GM18907 (cell line): ENCODE measurements at regions not wholly inside any gene's neighbourhood (a gene's known extent, or its start where the extent isn't known, plus 50 kb on each side); places are given as distances from the start of the nearest gene placed in this dataset.

Source experiments
- ATAC-seq: cut with Tn5 transposase; IDR thresholded peaks from one replicate; pipeline ENCODE4 v1.9.1; 2021; ENCODE audit warnings: mild to moderate bottlenecking, moderate library complexity; ENCODE audit not compliant: unreplicated experiment

DNA sequence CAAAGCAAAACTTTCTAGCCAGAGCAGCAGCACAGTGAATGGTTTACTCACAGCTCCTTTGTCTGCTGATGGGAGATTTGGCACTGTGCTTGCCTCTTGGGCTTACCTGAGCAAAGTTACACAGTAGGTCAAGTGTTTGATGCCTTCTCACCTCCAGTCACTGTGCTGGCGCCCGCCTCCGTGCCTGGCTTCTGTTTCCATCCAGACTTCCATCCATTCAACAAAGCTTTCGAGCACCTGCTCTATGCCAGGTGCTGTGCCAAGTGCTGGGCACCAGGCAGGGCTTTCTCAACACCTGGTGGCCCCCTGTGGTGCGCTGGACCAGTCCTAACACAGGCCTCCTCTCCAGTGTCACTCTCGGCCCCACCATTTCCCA, 199.2 kb upstream of the EEA1 start:
- no peak for ATAC-seq

DNA sequence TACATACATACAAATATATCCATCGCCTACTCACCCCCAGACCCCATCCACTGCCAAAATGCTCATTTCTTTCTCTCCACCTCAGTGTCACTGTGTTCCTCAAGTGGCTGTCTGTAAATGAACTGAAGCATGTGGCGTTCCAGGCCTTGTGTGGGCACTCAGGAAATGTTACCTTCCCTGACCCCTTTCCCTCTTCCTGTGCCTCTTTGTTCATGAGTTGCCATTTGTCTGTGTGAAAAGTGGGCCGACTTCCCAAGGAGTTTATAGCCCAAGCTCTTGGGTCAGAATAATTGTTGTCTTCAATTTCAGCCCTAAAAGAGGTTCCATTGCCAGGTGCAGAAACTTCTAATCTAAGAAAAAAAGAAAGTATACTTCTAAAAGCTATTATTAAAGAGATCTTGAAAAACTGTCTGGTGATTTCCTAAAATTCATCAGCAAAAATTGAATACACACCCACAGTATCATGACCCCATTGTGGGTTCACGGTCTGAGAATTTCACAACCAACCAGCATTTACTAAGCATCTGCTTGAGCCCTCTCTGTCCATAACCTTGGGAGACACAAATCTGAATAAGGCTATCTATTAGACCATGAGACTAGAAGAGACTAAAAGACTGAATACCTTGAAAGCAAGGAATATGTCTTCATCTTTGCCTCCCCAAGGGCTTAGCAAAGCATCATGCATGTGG, 201.4 kb upstream of the EEA1 start:
- ATAC-seq = no peak

- ATAC-seq = no peak
These were observed 204.3 kb upstream of the EEA1 start for GRCh38 chr12:93133361-93133760.

- no peak for ATAC-seq
These were observed 205.2 kb upstream of the EEA1 start for GRCh38 chr12:93134175-93134890.

GRCh38 chr12:93134893-93135285, 205.8 kb upstream of the EEA1 start:
- ATAC-seq = no peak

- ATAC-seq = no peak
These were observed 206.5 kb upstream of the EEA1 start for GRCh38 chr12:93135286-93136239.

- no peak for ATAC-seq
These were observed 207.4 kb upstream of the EEA1 start for GRCh38 chr12:93136253-93137055.

DNA sequence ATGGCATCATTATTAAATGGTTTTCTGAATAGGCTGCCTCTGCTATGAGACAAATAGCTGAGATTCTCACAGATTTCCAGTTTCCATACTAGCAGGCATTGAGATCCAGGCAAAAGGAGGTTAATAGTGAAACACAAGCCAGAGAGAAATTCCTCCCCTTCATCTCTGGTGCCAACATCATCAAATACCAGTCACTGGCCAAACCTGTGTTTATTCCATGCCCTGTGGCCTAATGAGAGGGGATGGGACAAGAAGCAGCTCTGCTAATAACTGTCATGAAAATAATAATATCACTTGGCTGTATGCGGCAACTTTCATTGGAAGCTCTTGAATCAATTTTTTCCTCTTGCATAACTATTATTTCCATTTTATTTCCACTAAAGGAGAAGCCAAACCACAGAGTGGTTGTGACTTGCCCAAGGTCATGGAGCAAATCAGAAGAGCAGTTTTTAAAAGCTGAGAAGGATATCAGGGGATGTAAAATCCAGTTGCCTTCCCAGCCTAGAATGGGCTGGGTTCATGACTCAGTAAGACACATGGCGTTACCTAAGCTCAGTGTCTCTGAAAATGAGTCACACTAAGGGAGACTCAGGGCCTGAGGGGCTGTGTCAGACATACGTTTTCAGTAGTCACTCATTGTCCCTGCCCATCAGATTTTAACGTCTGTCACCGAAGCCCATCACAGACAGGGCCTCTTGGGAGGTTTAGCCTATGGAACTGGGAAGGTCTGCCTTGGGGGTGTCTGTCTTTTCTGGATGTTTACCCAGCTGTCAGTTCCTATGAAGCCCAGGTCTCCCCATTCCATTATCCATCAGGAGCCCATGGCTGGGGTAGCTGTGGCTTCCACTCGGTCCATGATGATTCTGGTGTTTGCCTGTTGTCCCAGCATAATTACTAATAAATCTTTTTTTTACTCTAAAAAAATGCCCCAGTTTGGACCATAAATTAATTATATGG, 208.8 kb upstream of the EEA1 start:
- ATAC-seq = peak; percentile 56

GRCh38 chr12:93139028-93139665, 210.1 kb upstream of the EEA1 start:
- peak; percentile 72 for ATAC-seq

DNA sequence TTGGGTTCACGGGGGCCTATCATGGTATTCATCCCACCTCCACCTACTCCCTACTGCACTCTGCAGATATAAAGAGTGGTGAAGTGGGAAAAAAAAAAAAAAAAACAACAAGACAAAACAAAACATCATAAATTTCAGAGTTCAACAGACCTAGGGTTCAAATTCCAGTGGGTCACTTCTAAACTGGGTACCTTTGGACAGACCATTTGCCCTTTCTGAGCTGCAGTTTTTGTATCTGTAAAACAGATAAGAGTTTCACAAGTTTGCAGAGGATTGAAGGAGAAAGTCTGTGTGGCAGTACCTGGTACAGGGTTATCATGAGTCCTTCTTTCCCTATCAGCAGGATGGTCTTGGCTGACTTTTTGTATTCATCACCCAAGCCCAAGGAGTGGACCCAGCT, 211.2 kb upstream of the EEA1 start:
- no peak for ATAC-seq

DNA sequence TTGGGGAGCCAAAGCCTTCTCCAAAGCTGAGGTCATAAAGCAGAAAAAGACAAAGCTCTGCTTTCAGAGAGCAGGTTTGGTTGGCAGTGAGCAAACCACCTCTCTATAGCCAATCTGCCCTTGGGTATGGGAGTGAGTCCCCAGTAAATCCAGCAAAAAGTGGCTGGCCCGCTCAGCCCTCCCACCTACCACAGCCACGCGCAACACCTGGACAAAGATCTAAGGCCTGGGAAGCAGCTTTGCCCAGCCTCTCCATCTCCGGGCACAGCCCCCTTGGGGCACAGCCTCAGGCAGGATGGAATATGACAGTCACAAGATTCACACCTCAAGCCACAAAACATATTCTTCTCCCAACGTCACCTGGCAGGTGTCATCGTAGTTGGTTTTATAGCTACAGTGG, 211.7 kb upstream of the EEA1 start:
- no peak for ATAC-seq

DNA sequence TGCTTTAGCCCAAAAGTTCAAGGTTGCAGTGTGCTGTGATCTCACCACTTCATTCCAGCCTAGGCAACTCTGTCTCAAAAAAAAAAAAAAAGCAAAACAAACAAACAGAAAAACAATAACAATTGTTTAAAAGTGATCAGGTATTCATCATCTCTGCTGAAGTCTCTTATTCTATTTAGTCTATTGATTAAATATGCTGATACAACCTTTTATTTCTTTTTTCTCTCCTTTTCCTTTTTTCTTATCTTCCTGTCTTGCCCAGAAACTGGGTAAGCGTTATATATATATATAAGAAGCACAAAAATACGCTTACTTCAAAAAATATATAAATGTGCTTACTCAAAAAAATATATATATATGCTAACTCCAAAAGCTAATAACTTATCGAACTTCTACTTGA, 213.8 kb upstream of the EEA1 start:
- no peak for ATAC-seq

- no peak for ATAC-seq
These were observed 215.0 kb upstream of the EEA1 start for GRCh38 chr12:93144109-93144508.

GRCh38 chr12:93145086-93145485, 216.0 kb upstream of the EEA1 start:
- no peak for ATAC-seq

- ATAC-seq = no peak
These were observed 217.3 kb upstream of the EEA1 start for GRCh38 chr12:93146263-93146939.

GRCh38 chr12:93146970-93147369, 217.9 kb upstream of the EEA1 start:
- ATAC-seq = no peak

DNA sequence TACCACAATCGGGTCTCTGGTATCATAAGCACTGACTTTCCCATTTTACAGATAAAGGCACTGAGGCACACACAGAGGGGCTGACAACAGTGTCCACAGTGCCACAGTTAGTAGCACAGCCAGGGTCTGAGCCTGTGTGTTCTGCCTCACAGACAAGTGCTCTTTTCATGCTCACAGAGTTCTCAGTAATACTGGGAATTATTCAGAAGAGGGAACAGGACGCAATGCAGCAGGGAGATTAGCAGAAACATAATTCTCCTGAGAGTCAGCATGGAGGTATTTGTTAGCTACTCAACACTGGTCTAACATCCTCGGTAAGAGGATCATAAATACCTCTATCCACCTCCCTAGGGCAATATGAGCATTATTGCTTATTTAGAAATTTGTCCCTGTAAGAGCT, 219.3 kb upstream of the EEA1 start:
- no peak for ATAC-seq

DNA sequence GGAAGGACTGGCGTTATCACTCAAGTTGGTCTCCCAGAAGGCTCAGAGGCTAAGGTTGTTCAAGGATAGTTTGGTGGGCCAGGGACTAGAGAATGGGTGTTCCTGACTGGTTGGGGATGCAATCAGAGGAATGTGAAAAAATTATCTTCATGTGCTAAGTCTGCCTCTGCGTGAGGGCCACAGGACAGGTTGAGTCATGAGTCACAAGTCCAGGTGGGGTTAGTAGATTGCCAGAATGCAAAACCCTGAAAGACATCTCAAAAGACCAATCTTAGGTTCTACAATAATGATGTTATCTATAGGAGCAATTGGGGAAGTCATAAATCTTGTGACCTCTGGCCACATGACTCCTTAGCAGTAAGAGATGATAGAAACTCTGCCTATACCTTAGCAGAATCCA, 220.1 kb upstream of the EEA1 start:
- no peak for ATAC-seq
